Frontal cortex (tissue), 3 donors: ENCODE measurements at regions not wholly inside any gene's neighbourhood (a gene's known extent, or its start where the extent isn't known, plus 50 kb on each side); places are given as distances from the start of the nearest gene placed in this dataset.

ENCODE experiments used
- DNase-seq, 2 donors: peaks; one replicate each; pipeline ENCODE4 v3.0.0; 2012; ENCODE audit warnings: low spot score in 2 of 2
- FAIRE-seq: peaks from 2 replicates; lab custom pipeline; 2012; peaks lifted over from hg19 to GRCh38; lab: Jason Lieb, UNC
- donor health status: control.
- donor health status: control.
- donor health status: control.

GRCh38 chr10:62453274-62453673, 79.1 kb downstream of the ZNF365 start:
- FAIRE-seq = no peak
- no peak for DNase-seq

DNA sequence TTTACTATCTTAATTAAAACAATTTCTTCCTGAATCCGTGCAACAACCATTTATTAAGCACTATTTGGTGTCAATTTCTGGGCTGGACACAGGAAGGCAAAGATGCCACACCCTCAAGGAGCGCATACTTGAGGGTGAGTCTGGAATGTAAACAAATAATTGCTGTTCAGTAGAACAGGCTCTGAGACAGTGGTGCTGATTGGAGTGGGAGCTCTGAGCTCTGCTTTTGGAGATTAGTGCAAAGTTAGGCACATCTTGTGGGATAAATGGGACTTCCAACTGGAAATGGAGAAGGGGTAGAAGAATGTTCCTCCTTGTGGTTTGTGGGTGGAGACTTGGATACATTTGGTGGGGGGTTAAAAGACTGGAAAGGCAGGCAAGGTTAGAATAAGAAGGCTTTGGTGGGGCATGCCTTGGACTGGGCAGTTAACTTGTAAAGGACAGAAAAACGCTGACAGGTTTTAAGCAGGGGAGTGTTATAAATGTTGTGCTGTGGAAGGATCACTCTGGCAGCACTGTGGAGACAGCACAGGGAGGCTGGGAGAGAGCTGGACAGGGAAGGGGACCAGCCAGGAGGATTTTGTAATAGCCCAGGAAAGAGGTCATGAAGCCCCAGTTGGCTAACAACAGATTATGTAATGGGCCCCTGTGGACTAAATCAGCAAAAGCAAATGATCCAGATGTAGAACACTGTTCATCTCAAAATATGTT, 80.7 kb downstream of the ZNF365 start:
- FAIRE-seq (no peak), DNase-seq (no peak)

- FAIRE-seq (no peak), DNase-seq (no peak)
These were observed 82.5 kb downstream of the ZNF365 start for GRCh38 chr10:62456611-62457101.

GRCh38 chr10:62457196-62457595, 83.0 kb downstream of the ZNF365 start:
- FAIRE-seq (no peak), DNase-seq (no peak)

DNA sequence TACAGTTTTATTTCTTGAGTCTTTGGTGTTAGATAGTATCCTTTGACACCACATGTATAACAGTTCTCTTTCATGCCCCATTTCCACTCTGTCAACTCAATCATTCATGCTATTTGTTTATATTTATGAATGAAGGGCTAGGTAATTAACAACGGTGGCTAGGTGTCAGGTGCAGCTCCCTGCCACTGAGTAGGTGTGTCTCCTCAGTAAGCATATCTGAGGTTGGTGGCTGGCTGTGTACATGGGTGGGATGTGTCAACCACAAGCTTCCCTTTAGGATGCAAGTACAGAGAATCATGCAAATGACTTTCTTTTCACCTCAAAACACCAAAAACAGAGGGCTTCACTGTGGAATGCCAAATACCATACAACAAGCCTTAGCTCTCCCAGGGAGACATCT, 83.4 kb downstream of the ZNF365 start:
- FAIRE-seq (no peak), DNase-seq (no peak)

DNA sequence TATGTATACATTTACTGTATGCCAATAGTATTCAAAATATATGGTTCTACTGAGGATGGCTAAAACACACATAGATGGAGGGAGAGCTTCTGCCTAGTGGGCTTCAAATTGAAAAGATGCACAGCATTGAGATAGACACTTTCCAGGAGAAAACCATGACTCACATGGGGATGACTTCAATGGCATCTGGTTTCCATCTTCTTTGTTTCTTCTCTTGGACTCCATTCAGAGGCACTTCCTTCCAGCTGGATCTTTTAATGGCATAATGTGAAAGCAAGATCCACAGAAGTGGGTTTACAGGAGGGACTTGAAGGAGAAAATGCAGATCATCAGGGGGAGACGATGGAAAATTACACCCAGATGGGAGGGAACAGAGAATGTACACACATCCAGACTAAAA, 84.9 kb downstream of the ZNF365 start:
- FAIRE-seq (no peak), DNase-seq (no peak)

DNA sequence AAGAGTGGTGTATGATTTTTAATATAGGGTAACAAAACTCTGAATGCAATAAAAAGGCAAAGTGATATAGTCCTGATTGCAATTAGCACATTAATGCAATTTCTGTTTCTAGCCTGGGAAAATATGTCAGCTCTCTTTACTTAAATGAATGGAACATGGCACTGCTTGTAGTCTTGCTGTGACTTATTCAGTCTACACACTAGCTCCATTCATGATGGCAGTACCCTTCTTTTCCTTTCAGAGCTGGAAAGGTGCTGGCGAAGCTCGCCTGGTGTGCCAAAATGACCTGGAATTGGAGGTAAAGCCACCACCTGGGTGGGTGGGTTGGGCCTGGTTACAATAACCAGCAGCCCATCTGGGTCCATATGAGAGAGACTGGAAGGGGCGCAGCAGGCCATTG, 85.3 kb downstream of the ZNF365 start:
- FAIRE-seq (no peak), DNase-seq (no peak)

GRCh38 chr10:62460393-62460792, 86.2 kb downstream of the ZNF365 start:
- DNase-seq = no peak
- FAIRE-seq = no peak

DNA sequence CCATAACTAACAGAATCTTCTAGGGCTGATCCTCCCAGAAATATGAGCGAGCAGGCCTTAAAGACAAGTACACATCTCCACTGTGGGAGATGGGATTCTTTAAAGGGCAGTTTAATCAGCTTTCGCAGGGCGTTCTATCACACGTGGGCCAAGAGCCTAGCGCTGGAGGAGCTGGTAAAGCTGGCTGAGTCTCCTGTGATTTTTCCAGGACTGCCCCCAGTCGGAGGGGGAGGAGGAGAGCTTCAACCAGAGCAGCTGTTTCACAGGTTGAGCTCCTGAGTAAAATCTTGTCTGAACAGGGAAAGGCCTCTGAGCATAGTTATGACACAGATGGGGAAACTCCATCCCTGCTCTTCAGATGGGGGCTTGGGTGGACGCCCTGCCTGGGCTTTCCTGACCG, 87.0 kb downstream of the ZNF365 start:
- FAIRE-seq = no peak
- no peak for DNase-seq

- no peak for FAIRE-seq
These were observed 88.3 kb downstream of the ZNF365 start for GRCh38 chr10:62462461-62462860.

DNA sequence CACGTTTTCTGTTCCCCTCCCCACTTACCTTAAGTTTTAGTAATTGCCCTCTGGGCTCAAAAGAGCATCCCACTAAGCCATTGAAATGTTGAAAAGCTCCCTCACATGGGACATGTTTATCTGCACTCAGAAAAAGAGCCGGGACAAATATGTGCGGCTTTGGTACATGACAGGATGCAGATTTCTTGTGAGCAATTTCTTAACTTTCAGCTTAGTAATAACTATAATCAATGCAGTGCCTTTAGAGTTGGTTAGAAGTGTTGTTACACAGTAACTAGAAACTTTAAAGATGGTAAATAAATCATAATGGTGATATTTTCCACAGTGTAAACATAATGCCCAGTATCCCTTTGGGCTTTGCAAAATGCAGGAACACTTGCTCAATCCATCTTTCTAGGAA, 89.2 kb downstream of the ZNF365 start:
- no peak for FAIRE-seq
- DNase-seq = no peak

More at GRCh38 chr10:62462461-62462860, 88.3 kb downstream of the ZNF365 start:
- DNase-seq = no peak

GRCh38 chr10:62464308-62464707, 90.1 kb downstream of the ZNF365 start:
- FAIRE-seq (no peak), DNase-seq (no peak)

DNA sequence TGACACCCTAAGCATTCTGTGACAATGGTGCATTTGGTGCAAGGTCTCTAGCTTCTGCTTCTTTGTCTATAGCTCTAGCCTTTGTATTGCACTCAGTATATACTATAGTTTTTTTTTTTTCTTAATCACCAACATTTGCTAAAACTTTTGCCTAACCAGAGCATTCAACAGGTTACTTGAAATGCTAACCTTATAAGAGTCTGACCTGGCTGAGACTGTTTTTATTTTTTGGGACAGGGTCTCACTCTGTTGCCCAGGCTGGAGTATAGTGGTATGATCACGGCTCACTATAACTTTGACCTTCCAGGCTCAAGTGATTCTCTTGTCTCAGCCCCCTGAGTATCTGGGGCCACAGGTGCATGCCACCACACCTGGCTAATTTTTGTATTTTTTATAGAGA, 92.4 kb downstream of the ZNF365 start:
- DNase-seq (no peak), FAIRE-seq (no peak)

DNA sequence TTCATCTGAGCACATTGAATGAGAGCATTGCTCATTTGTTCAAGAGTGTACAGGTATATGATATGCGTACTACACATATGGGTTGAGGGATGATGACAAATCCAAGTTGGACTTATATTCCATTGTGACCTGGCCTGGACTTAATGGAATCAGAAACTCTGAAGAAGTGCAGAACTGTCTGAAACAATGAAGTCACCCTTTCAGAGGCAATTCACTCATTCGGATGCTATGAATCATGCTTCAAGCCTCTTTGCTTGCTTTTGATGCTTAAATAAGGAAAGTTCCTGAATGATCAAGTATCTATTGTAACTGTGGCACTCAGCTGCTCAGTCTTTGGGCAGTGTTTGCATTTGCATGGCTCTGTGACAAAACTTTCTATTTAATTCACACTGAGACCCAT, 93.4 kb downstream of the ZNF365 start:
- no peak for FAIRE-seq
- no peak for DNase-seq

GRCh38 chr10:62471711-62472110, 97.5 kb downstream of the ZNF365 start:
- FAIRE-seq = no peak

GRCh38 chr10:62473241-62473640, 99.1 kb downstream of the ZNF365 start:
- DNase-seq = no peak
- FAIRE-seq = no peak

More at GRCh38 chr10:62471711-62472110, 97.5 kb downstream of the ZNF365 start:
- no peak for DNase-seq

- FAIRE-seq (no peak), DNase-seq (no peak)
These were observed 101.4 kb downstream of the ZNF365 start for GRCh38 chr10:62475551-62475950.

GRCh38 chr10:62479523-62479922, 105.4 kb downstream of the ZNF365 start:
- DNase-seq (no peak), FAIRE-seq (no peak)

GRCh38 chr10:62480196-62480595, 106.0 kb downstream of the ZNF365 start:
- DNase-seq = no peak
- no peak for FAIRE-seq

GRCh38 chr10:62482581-62482980, 108.4 kb downstream of the ZNF365 start:
- no peak for FAIRE-seq
- no peak for DNase-seq

GRCh38 chr10:62491597-62491996, 117.4 kb downstream of the ZNF365 start:
- no peak for FAIRE-seq
- no peak for DNase-seq
